Suprapubic skin (tissue), 4 donors: ENCODE measurements at regions not wholly inside any gene's neighbourhood (a gene's known extent, or its start where the extent isn't known, plus 50 kb on each side); places are given as distances from the start of the nearest gene placed in this dataset.

Experiments used
- DNase-seq, 2 donors: peaks; one replicate each; pipeline ENCODE4 v3.0.0-alpha.2; 2019; ENCODE audit warnings: low spot score in 2 of 2
- H3K27ac ChIP-seq: fragments of 200-600 bp; sonication (generic); one replicate; pipeline ENCODE4 v1.5.1; 2019
- H3K27me3 ChIP-seq: fragments of 200-600 bp; sonication (generic); one replicate; pipeline ENCODE4 v1.5.1; 2019
- H3K36me3 ChIP-seq: fragments of 200-600 bp; sonication (generic); one replicate; pipeline ENCODE4 v1.5.1; 2019
- H3K4me1 ChIP-seq: fragments of 200-600 bp; sonication (generic); one replicate; pipeline ENCODE4 v1.5.1; 2019
- H3K4me3 ChIP-seq: fragments of 200-600 bp; sonication (generic); one replicate; pipeline ENCODE4 v1.5.1; 2019; ENCODE audit warnings: mild to moderate bottlenecking
- H3K9me3 ChIP-seq: fragments of 200-600 bp; sonication (generic); one replicate; pipeline ENCODE4 v1.5.1; 2019
- EP300 ChIP-seq: sonication (generic); formaldehyde crosslinking; IDR thresholded peaks from one replicate; pipeline ENCODE4 v1.6.1; 2017; ENCODE audit warnings: antibody characterized with exemption
- POLR2A ChIP-seq, 2 donors: fragments of 450-650 bp; IDR thresholded peaks; one replicate each; pipeline ENCODE4 v1.6.1; 2017; ENCODE audit warnings: antibody characterized with exemption in 2 of 2, mild to moderate bottlenecking in 2 of 2, moderate library complexity in 2 of 2
- POLR2AphosphoS5 ChIP-seq, 3 donors: sonication (generic); formaldehyde crosslinking; IDR thresholded peaks; one replicate each; pipeline ENCODE4 v1.6.1; 2017; ENCODE audit warnings: antibody characterized with exemption in 3 of 3
- WGBS: methylation state at CpG from one replicate; pipeline ENCODE4 v1.1.5; 2018; 5-methylcytosine and 5-hydroxymethylcytosine counted together
- TF ChIP-seq, protein P1 (sequence below), 2 donors: fragments of 200-600 bp in 1 of 2; fragments of 450-650 bp in 1 of 2; sonication (generic) in 1 of 2; IDR thresholded peaks; one replicate each; pipeline ENCODE4 v1.5.1; 2016 to 2019; ENCODE audit warnings: antibody characterized with exemption in 2 of 2, mild to moderate bottlenecking in 1 of 2, moderate library complexity in 1 of 2

DNA sequence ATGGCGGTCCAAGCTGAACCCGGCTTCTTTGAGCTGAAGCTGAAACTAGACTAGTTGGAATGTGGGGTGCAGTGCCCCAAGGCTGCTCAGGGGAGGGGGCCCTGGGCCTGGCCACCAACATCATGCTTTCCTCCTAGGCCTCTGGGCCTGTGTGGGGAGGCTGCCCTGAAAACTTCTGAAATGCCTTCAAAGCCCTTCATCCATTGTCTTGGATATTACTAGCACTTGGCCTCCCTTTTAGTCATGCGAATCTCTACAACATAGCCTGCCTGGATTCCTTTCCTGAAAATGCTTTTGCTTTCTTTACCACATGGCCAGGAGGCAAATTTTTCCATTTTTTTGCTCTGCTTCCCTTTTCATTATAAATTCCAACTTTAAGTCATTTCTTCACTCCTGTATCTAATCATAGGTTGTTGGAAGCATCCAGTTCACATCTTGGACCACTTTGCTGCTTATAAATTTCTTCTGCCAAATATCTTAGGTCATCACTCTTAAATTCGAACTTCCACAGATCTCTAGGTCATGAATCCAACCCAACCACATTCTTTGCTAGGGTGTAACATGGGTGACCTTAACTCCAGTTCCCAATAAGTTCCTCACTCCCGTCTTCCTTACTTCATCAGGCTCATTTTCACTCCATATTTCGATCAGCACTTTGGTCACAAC, 103.4 kb downstream of the DDIT4L start:
- Histone ChIP-seq H3K27ac (peak overlapping the region; percentile 59), H3K4me3 (no peak overlapping the region), H3K9me3 (no peaks in the 10 kb centered on the region), H3K27me3 (no peaks in the 10 kb centered on the region), H3K4me1 (peaks cover 4% of the 10 kb centered on the region), H3K36me3 (no peaks in the 10 kb centered on the region)
- 52% methylated on average over 6 of the region's 6 CpGs for WGBS
- no peak for DNase-seq
- no peak for TF ChIP-seq POLR2AphosphoS5 (IDR thresholded peaks at IDR 0.05)
- no peak for TF ChIP-seq EP300
- TF ChIP-seq, protein P1, sequence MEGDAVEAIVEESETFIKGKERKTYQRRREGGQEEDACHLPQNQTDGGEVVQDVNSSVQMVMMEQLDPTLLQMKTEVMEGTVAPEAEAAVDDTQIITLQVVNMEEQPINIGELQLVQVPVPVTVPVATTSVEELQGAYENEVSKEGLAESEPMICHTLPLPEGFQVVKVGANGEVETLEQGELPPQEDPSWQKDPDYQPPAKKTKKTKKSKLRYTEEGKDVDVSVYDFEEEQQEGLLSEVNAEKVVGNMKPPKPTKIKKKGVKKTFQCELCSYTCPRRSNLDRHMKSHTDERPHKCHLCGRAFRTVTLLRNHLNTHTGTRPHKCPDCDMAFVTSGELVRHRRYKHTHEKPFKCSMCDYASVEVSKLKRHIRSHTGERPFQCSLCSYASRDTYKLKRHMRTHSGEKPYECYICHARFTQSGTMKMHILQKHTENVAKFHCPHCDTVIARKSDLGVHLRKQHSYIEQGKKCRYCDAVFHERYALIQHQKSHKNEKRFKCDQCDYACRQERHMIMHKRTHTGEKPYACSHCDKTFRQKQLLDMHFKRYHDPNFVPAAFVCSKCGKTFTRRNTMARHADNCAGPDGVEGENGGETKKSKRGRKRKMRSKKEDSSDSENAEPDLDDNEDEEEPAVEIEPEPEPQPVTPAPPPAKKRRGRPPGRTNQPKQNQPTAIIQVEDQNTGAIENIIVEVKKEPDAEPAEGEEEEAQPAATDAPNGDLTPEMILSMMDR (IDR thresholded peaks at IDR 0.05), result no peak
- no peak for TF ChIP-seq POLR2A (IDR thresholded peaks at IDR 0.05)

DNA sequence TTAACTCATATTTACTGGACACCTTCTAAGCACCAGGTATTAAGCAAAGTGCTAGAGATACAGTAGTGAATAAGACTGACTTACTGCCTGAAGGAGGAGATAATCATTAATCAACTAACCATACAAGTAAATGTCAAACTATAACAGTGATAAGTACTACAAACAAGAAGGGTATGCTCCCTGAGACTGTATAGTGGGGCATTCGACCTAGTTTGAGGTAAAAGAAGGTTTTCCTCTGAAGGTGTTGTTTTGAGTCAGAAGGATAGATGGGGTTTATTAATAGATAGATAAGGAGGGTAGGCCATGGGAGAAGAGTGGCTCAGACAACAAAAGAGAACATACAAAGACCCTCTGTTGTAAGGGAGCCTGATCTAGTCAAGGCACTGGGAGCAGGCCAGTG, 105.4 kb downstream of the DDIT4L start:
- Histone ChIP-seq H3K4me3 (no peak overlapping the region), H3K9me3 (no peaks in the 10 kb centered on the region), H3K36me3 (no peaks in the 10 kb centered on the region), H3K27me3 (no peaks in the 10 kb centered on the region), H3K4me1 (peaks cover 4% of the 10 kb centered on the region), H3K27ac (no peak overlapping the region)
- TF ChIP-seq, protein P1 (IDR thresholded peaks at IDR 0.05), result no peak
- TF ChIP-seq POLR2A (IDR thresholded peaks at IDR 0.05) (no peak), POLR2AphosphoS5 (IDR thresholded peaks at IDR 0.05) (no peak), EP300 (no peak)
- WGBS, result 61% methylated on average over 1 of the region's 1 CpG
- no peak for DNase-seq

DNA sequence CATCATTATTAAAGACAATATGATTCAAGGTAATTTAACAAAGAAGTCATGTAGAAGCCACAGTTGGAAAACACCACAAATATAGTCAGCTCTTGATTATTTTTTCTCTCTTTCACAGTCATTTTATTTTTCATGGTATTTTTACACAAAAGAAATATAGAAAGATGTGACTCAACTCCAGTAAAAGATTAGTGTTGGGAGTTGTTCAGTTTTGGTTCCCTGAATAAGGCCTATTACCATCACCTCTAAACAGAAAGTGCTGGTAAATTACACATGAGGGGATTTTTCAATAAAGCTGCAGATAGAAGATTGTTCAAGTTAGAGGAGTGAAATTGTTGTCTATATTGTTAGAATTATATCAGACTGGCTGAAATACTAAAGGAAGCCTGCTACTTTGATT, 107.0 kb downstream of the DDIT4L start:
- no peak for DNase-seq
- H3K4me1 ChIP-seq, result peaks cover 4% of the 10 kb centered on the region
- TF ChIP-seq POLR2A (IDR thresholded peaks at IDR 0.05) (no peak), POLR2AphosphoS5 (IDR thresholded peaks at IDR 0.05) (no peak), EP300 (no peak)
- TF ChIP-seq, protein P1 (IDR thresholded peaks at IDR 0.05), result no peak
- H3K4me3 ChIP-seq, result no peak overlapping the region
- no peaks in the 10 kb centered on the region for H3K36me3 ChIP-seq
- H3K27ac ChIP-seq, result no peak overlapping the region
- H3K27me3 ChIP-seq, result no peaks in the 10 kb centered on the region
- no peaks in the 10 kb centered on the region for H3K9me3 ChIP-seq

DNA sequence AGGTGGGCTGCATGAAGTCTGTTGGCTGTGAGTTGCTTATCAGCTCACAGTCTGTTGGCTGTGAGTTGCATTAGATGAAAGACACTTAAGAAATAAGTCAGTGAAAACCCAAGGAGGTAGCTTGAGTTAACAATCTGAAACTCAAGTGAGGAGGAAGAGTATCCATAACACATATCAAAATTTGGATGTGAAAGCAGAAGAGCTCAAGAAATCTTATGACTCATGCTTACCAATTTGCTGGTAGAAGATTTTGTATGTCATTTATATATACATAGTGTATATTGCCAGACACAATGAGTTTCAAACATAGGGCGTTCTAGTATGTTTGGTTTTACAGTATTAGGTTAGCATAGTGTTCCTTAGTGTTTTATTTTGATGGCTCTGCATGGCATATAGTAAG, 107.4 kb downstream of the DDIT4L start:
- H3K27ac ChIP-seq, result no peak overlapping the region
- peaks cover 4% of the 10 kb centered on the region for H3K4me1 ChIP-seq
- 64% methylated on average over 1 of the region's 1 CpG for WGBS
- TF ChIP-seq POLR2AphosphoS5 (IDR thresholded peaks at IDR 0.05), result no peak
- TF ChIP-seq POLR2A (IDR thresholded peaks at IDR 0.05), result no peak
- no peaks in the 10 kb centered on the region for H3K36me3 ChIP-seq
- H3K27me3 ChIP-seq, result no peaks in the 10 kb centered on the region
- no peaks in the 10 kb centered on the region for H3K9me3 ChIP-seq
- H3K4me3 ChIP-seq, result no peak overlapping the region
- DNase-seq, result no peak

DNA sequence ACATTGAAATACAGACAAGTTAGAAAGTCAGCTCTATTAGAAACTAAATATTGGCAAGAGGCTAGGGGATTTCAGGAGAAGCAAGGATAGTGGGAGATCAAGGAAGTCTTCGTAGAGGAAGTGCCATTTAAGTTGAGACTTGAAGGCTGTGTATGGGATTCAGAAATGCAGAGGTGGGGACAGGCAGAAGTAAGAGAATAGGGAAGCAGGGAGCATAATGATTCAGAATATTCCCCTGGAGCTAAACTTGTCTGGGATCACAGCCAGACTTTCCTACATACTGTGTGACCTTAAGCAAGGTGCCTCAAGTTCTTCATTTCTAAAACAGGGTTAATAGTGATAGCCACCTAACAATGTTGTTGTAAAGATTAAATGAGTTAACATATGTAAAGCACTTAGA, 108.8 kb downstream of the DDIT4L start:
- WGBS, result 32% methylated on average over 1 of the region's 1 CpG
- Histone ChIP-seq H3K4me1 (peaks cover 1% of the 10 kb centered on the region), H3K27me3 (no peaks in the 10 kb centered on the region), H3K36me3 (no peaks in the 10 kb centered on the region), H3K4me3 (no peak overlapping the region), H3K9me3 (no peaks in the 10 kb centered on the region), H3K27ac (no peak overlapping the region)
- DNase-seq, result no peak
- TF ChIP-seq POLR2AphosphoS5 (IDR thresholded peaks at IDR 0.05) (no peak), POLR2A (IDR thresholded peaks at IDR 0.05) (no peak), EP300 (no peak)
- TF ChIP-seq, protein P1 (IDR thresholded peaks at IDR 0.05), result no peak

DNA sequence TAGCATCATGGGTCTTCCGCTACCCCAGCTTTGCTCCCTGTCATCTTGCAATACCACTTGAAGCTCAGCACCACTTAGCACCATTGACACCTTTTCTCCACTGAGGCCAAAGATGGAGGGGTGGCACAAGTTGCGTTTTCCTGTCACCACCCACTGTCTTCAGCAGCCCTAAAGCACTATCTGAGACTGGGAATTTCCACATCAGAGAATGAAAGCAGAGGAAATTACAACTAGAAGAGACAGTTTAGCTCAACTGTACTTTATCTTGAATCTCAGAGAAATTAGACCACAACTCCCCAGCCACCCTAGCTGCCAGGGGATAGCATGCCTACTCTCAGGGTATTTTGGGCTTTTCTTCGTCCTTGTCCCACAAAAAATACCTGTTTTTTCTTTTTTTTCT, 111.0 kb downstream of the DDIT4L start:
- no peaks in the 10 kb centered on the region for H3K4me1 ChIP-seq
- TF ChIP-seq POLR2A (IDR thresholded peaks at IDR 0.05) (no peak), POLR2AphosphoS5 (IDR thresholded peaks at IDR 0.05) (no peak), EP300 (no peak)
- TF ChIP-seq, protein P1 (IDR thresholded peaks at IDR 0.05), result no peak
- WGBS, result 76% methylated on average over 3 of the region's 3 CpGs
- no peak overlapping the region for H3K27ac ChIP-seq
- H3K9me3 ChIP-seq, result no peaks in the 10 kb centered on the region
- H3K27me3 ChIP-seq, result no peaks in the 10 kb centered on the region
- H3K36me3 ChIP-seq, result no peaks in the 10 kb centered on the region
- no peak for DNase-seq
- no peak overlapping the region for H3K4me3 ChIP-seq
